ENCODE measurements at regions not wholly inside any gene's neighbourhood (a gene's known extent, or its start where the extent isn't known, plus 50 kb on each side); places are given as distances from the start of the nearest gene placed in this dataset.
"Not testable (repeated sequence)": the region's sequence is repeated elsewhere in the genome, so short reads cannot be mapped to it uniquely, and the experiment has no call there.

GRCh38 chr5:163355811-163356210 lies 81.6 kb upstream of the CCNG1 start:
- not testable (repeated sequence) for DNase-seq (ENCODE audit: low read depth)

- no peak for DNase-seq (ENCODE audit: low read depth)
These were observed 79.8 kb upstream of the CCNG1 start for GRCh38 chr5:163357636-163358035.

DNA sequence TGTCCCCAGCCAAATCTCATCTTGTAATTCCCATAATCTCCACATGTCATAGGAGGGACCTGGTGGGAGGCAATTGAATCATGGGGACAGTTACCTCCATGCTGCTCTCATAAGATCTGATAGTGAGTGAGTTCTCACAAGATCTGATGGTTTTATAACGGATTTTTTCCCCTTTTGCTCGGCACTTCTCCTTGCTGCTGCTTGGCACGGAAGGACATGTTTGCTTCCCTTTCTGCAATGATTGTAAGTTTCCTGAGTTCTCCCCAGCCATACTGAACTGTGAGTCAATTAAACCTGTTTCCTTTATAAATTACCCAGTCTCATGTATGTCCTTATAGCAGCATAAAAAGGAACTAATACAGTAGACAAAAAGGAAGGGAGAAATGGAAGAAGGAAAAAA lies 76.7 kb upstream of the CCNG1 start:
- DNase-seq (ENCODE audit: low read depth) = no peak

DNA sequence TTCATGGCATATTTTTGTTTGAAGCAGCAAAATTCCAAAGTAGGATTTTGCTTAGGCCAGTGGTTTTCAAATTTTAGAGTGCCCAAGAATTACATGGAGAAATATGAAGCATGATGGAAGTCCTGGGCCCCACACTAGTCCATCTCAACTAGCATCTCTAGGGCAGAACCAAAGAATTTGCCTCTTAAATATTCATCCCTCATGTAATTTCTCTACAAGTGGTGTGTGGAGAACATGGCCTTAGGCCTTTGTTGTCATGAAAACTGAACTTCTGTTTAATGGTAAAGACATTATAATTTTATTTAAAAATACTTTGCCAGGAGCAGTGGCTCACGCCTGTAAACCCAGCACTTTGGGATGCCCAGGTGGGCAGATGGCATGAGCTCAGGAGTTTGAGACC lies 75.9 kb upstream of the CCNG1 start:
- no peak for DNase-seq (ENCODE audit: low read depth)

DNA sequence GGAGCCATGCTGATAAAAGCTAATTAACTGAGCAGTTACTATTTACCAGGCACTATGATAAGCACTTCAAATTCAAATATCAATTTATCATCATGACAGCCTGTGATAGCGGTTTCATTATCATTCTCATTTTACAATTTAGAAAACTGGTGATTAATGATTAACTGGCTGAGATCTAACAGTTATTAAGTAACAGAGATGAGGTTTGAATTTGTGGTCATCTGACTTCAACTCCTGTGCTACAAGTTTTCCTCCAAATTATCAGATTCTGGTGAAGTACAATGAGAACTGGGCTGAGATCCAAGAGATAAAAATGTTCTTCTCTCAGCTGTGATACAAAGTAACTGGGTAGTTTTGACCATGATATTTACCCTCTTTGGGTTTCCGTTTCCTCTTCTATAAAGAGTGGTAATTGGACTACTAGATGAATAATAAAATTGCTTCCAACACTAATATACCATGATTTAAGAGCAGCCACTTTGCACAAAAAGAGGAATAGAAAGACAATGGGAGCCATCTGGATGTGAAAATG lies 74.5 kb upstream of the CCNG1 start:
- DNase-seq (ENCODE audit: low read depth) = no peak

- no peak for DNase-seq (ENCODE audit: low read depth)
These were observed 74.0 kb upstream of the CCNG1 start for GRCh38 chr5:163363389-163363788.

DNA sequence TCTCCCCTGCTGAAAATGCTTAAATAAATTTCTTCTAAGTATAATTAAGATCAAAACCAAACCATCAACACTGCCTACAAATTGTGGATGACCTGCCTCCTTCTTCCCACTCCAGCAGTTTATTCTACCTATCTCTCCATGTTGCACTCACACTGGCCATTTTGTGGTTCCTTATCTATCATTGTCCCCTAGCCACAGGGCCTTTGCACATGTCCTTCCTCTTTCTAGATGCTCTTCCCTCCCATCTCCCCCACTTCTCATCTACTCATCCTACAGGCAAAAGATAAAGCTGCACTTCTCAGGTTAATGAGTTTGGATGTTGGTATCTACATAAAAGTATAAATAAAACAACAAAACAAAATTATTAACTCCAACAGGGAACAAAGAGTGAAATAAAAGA lies 70.6 kb upstream of the CCNG1 start:
- DNase-seq (ENCODE audit: low read depth) = no peak

DNA sequence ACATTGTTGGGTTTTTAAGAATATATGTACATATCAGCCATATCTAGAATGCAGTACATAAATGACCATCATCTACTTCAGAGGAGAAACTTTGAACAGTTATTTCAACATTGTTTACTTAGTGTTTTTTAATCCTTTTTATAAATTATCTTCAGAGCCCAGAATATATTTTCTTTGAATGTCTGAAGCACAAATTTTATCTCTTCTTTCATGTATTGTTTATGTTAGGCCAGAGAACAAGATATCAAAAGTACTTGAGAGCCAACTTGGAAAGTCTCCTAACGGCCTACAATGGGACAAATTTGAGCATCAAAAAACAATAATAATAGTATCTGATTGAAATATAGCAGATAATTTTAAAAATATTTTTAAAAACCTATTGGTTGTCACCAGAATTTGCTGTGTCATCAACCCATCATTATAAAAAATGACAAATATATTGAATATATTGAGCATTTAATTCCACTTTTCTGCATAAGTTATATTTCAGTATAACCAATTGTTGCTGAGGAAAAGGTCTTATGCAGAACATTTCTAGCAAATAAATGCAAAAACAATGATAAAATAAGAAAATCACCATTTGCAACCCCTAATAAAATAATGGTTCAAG lies 67.5 kb upstream of the CCNG1 start:
- no peak for DNase-seq (ENCODE audit: low read depth)

DNA sequence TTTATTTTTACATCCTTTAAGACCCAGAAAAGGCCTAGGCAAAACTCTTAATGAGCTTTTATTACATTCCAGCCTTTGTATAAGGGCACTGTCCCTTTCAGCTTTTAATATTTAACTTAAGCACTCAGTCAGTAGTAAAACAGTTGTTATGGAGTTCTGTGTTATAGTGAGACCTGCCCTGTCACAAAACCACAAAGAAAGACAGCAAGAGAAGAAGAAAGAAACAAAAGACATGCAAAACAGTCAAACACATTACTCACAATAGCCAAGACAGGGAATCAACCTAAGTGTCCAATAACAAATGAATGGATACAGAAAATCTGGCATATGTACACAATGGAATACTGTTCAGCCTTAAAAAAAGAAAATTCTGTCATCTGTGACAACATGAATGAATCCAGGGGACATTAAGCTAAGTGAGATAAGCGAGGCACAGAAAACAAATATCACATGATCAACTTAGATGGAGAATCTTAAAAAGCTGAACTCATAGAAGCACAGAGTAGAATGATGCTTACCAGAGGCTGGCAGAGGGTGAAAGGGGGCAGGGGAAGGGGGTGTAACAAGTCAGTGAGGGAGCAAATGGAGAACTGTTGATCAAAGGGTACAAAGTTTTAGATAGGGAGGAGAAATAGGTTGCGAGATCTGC lies 63.8 kb upstream of the CCNG1 start:
- no peak for DNase-seq (ENCODE audit: low read depth)

DNA sequence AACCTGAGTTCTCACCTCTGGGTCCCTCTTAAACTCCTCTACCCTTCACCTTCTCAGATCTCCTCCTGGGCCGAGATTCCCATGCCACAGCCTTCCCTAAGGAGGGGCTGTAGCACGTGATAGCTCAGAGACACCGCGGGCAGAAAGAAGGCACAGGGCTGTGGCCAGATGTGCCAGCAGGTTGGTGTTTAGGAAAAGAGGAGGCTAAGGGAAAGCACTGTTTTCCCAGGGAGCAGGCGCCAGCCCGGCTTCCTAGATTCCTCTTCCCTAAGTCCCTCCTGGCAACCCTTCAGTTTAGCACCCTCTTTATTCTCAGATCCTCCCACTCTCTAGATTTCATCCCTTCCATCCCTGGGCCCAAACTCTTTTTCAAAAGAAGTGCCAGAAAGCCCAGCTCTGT lies 59.4 kb upstream of the CCNG1 start:
- no peak for DNase-seq (ENCODE audit: low read depth)

- DNase-seq (ENCODE audit: low read depth) = no peak
These were observed 57.9 kb upstream of the CCNG1 start for GRCh38 chr5:163379298-163380155.

- DNase-seq (ENCODE audit: low read depth) = no peak
These were observed 55.6 kb upstream of the CCNG1 start for GRCh38 chr5:163381832-163382231.

DNA sequence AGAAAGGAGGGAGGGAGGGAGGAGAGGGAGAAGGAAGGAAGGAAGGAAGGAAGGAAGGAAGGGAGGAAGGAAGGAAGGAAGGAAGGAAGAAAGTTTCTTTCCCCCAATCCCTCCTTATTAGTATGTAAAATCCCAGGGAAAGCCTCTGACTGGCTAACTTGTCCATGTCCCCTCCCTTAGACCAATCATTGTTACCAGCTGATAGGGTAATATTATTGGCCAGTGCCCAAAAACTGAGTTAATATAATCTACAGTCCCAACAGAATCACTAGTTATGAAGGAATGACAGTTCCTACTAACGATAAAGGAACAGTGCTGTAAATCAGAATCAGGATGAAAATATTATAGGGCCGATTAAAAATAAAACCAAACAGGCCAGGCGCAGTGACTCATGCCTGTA lies 53.6 kb upstream of the CCNG1 start:
- no peak for DNase-seq (ENCODE audit: low read depth)

GRCh38 chr5:163384669-163385068 lies 52.7 kb upstream of the CCNG1 start:
- no peak for DNase-seq (ENCODE audit: low read depth)

GRCh38 chr5:163385271-163385670 lies 52.1 kb upstream of the CCNG1 start:
- no peak for DNase-seq (ENCODE audit: low read depth)

DNA sequence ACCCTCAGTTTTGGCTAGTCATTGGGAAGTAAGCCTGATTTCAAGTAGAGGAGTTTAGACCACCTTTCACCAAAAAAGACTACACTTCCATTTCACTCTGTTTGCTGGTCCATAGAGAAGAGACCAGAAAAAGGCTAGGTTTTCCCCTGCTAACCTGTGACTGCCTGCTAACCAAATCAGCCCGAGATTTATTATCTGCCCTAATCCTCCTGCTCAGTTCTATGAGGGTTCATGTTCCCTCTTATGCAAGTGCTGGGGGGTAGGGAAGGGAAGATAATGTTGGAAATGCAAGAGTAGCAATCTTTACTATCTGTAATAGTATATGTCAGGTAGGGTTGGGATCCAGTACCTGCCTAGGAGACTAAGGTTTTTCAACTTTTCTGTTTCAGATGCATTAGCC lies 51.6 kb upstream of the CCNG1 start:
- DNase-seq (ENCODE audit: low read depth) = no peak

GRCh38 chr5:163386352-163386751 lies 51.0 kb upstream of the CCNG1 start:
- DNase-seq (ENCODE audit: low read depth) = no peak

DNA sequence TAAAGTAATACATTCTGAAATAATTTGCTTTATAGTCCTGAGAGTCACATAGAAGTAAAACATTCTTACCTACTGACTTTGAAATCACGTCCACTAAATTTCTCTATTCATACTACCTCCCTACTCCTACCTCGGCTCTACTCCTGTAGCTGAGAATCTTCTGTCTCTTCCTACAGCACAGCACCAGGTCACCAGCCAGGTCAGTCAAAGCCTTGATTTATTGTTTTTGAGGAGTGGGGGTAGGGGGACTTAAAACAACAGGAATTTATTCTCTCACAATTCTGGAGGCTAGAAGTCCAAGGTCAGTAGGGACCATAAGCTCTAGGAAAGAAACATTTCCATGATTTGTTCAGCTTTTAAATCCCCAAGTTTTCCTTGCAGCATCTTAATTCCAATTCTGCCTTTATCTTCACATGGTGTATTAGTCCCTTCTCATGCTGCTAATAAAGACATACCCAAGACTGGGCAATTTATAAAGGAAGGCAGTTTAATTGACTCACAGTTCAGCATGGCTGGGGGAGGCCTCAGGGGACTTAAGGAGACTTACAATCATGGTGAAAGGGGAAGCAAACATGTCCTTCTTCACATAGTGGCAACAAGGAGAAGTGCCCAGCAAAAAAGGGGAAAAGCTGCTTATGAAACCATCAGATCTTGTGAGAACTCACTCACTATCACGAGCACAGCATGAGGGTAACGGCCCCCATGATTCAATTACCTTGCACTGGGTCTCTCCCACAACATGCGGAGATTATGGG lies 49.6 kb upstream of the CCNG1 start:
- no peak for DNase-seq (ENCODE audit: low read depth)

Data from activated gamma-delta T cell treated with anti-CD3 and anti-CD28 coated beads, Interleukin-2, amount 50 U/mL, for 16 hours (primary cell).